ENCODE measurements at regions not wholly inside any gene's neighbourhood (a gene's known extent, or its start where the extent isn't known, plus 50 kb on each side); places are given as distances from the start of the nearest gene placed in this dataset.

- TF ChIP-seq POLR2AphosphoS5 (IDR thresholded peaks at IDR 0.05; ENCODE audit: low read depth), result no peak
- peak in 1 of 2 experiments; percentile 61; a peak in 2 of 4 replicates for TF ChIP-seq CTCF (conservative IDR thresholded peaks at IDR 0.05; ENCODE audit: low read depth in 2 of 2)
- TF ChIP-seq CREB1 (CRISPR knock-in tag; IDR thresholded peaks at IDR 0.05; ENCODE audit: low read depth), result no peak
- no peak for TF ChIP-seq EZH2 (IDR thresholded peaks at IDR 0.05; ENCODE audit: low read depth, unreplicated experiment)
- no peak for TF ChIP-seq ZNF331 (CRISPR knock-in tag; IDR thresholded peaks at IDR 0.05; ENCODE audit: low read depth)
- no peak for TF ChIP-seq EZH2phosphoT487 (IDR thresholded peaks at IDR 0.05; ENCODE audit: unreplicated experiment)
- TF ChIP-seq ETS1 (IDR thresholded peaks at IDR 0.05), result no peak
Measured at GRCh38 chr11:116144387-116144958, 628.3 kb downstream of the BUD13 start.
